Body of pancreas (tissue), 4 donors: ENCODE measurements at regions not wholly inside any gene's neighbourhood (a gene's known extent, or its start where the extent isn't known, plus 50 kb on each side); places are given as distances from the start of the nearest gene placed in this dataset.

Experiments used
- ATAC-seq: fragments of 150-250 bp; one replicate; pipeline ENCODE4 v1.9.1; 2016
- DNase-seq, 4 donors: peaks; one replicate each; pipeline ENCODE4 v3.0.0-alpha.2; 2019
- H3K27ac ChIP-seq, 4 donors: fragments of 200-600 bp; sonication (generic); 1 replicate in 3 of 4; 2 replicates in 1 of 4; pipeline versions ENCODE4 v1.5.1 to v1.6.1; 2016 to 2019; ENCODE audit warnings: mild to moderate bottlenecking in 1 of 4, mixed read lengths in 1 of 4, moderate library complexity in 1 of 4
- H3K27me3 ChIP-seq, 2 donors: fragments of 200-600 bp; sonication (generic); one replicate each; pipeline ENCODE4 v1.6.0; 2016; ENCODE audit warnings: mild to moderate bottlenecking in 1 of 2
- H3K36me3 ChIP-seq, 2 donors: fragments of 200-600 bp; sonication (generic); replicated peaks in 1 of 2; 2 replicates each; pipeline ENCODE4 v1.5.1; 2016; ENCODE audit warnings: low read depth in 2 of 2; ENCODE audit not compliant: insufficient read depth in 1 of 2
- H3K4me1 ChIP-seq: fragments of 200-600 bp; sonication (generic); one replicate; pipeline ENCODE4 v1.6.0; 2016
- H3K4me3 ChIP-seq, 2 donors: fragments of 200-600 bp; sonication (generic); 1 replicate in 1 of 2; 2 replicates in 1 of 2; pipeline ENCODE4 v1.5.1; 2016 to 2019
- H3K9me3 ChIP-seq, 3 donors: fragments of 200-600 bp; sonication (generic); 1 replicate in 2 of 3; 2 replicates in 1 of 3; pipeline ENCODE4 v1.5.1; 2016
- CTCF ChIP-seq, 7 experiments: fragments of 450-650 bp in 4 of 7; fragments of 200-600 bp in 3 of 7; sonication (generic) in 3 of 7; IDR thresholded peaks; one replicate each; pipeline ENCODE4 v1.5.1; 2016 to 2019; ENCODE audit warnings: antibody characterized with exemption in 7 of 7
- POLR2A ChIP-seq, 3 donors: fragments of 450-650 bp; IDR thresholded peaks; one replicate each; pipeline ENCODE4 v1.6.1; 2016; ENCODE audit warnings: antibody characterized with exemption in 3 of 3, mild to moderate bottlenecking in 2 of 3
- WGBS, 2 donors: methylation state at CpG; one replicate each; pipeline ENCODE4 v1.1.5; 2017; 5-methylcytosine and 5-hydroxymethylcytosine counted together
- intact Hi-C: fragments of 100-400 bp; cut with DNase I; formaldehyde crosslinking; loops from one replicate; pipeline ENCODE4 v1.15.1; 2023

GRCh38 chrX:145687707-145688106, 129.9 kb upstream of the SLITRK2 start:
- intact Hi-C loops = no loop called here
- Histone ChIP-seq H3K27me3 (no peaks in the 10 kb centered on the region), H3K36me3 (no peaks in the 10 kb centered on the region), H3K4me3 (no peak overlapping the region), H3K27ac (no peak overlapping the region), H3K9me3 (no peaks in the 10 kb centered on the region), H3K4me1 (no peaks in the 10 kb centered on the region)
- ATAC-seq (no peak), DNase-seq (no peak)
- WGBS, 2 donors = 36 to 37% methylated on average over 1 of the region's 1 CpG
- no peak for TF ChIP-seq CTCF (IDR thresholded peaks at IDR 0.05)
- no peak for TF ChIP-seq POLR2A (IDR thresholded peaks at IDR 0.05)

- TF ChIP-seq POLR2A (IDR thresholded peaks at IDR 0.05) (no peak), CTCF (IDR thresholded peaks at IDR 0.05) (no peak)
- Histone ChIP-seq H3K36me3 (no peaks in the 10 kb centered on the region), H3K27me3 (no peaks in the 10 kb centered on the region), H3K27ac (no peak overlapping the region), H3K4me3 (no peak overlapping the region), H3K4me1 (no peaks in the 10 kb centered on the region), H3K9me3 (no peaks in the 10 kb centered on the region)
- ATAC-seq = no peak
- intact Hi-C loops = no loop called here
- WGBS, 2 donors = 56 to 77% methylated on average over 3 of the region's 3 CpGs
- no peak for DNase-seq
Measured at GRCh38 chrX:145694048-145694447, 123.6 kb upstream of the SLITRK2 start.

GRCh38 chrX:145715641-145716138, 101.9 kb upstream of the SLITRK2 start:
- no peak overlapping the region for H3K27ac ChIP-seq
- H3K4me1 ChIP-seq = no peaks in the 10 kb centered on the region
- H3K27me3 ChIP-seq = no peaks in the 10 kb centered on the region
- ATAC-seq (no peak), DNase-seq (no peak)
- WGBS, 2 donors = 50 to 67% methylated on average over 5 of the region's 5 CpGs
- no peaks in the 10 kb centered on the region for H3K36me3 ChIP-seq
- no peak overlapping the region for H3K4me3 ChIP-seq
- TF ChIP-seq POLR2A (IDR thresholded peaks at IDR 0.05) (no peak), CTCF (IDR thresholded peaks at IDR 0.05) (no peak)
- H3K9me3 ChIP-seq = no peaks in the 10 kb centered on the region
- intact Hi-C loops = no loop called here

GRCh38 chrX:145716226-145716625, 101.4 kb upstream of the SLITRK2 start:
- ATAC-seq = no peak
- no peaks in the 10 kb centered on the region for H3K9me3 ChIP-seq
- 63 to 69% methylated on average over 2 of the region's 2 CpGs for WGBS, 2 donors
- H3K27ac ChIP-seq = no peak overlapping the region
- intact Hi-C loops = no loop called here
- H3K27me3 ChIP-seq = no peaks in the 10 kb centered on the region
- no peaks in the 10 kb centered on the region for H3K36me3 ChIP-seq
- H3K4me3 ChIP-seq = no peak overlapping the region
- TF ChIP-seq CTCF (IDR thresholded peaks at IDR 0.05) = no peak
- no peak for TF ChIP-seq POLR2A (IDR thresholded peaks at IDR 0.05)
- DNase-seq = no peak
- H3K4me1 ChIP-seq = no peaks in the 10 kb centered on the region

GRCh38 chrX:145727476-145727875, 90.2 kb upstream of the SLITRK2 start:
- H3K27me3 ChIP-seq = no peaks in the 10 kb centered on the region
- TF ChIP-seq CTCF (IDR thresholded peaks at IDR 0.05) = no peak
- TF ChIP-seq POLR2A (IDR thresholded peaks at IDR 0.05) = no peak
- no peaks in the 10 kb centered on the region for H3K36me3 ChIP-seq
- intact Hi-C loops = no loop called here
- no peak for DNase-seq
- no peak overlapping the region for H3K4me3 ChIP-seq
- no peak overlapping the region for H3K27ac ChIP-seq
- H3K9me3 ChIP-seq = no peaks in the 10 kb centered on the region
- no peak for ATAC-seq
- no peaks in the 10 kb centered on the region for H3K4me1 ChIP-seq
- WGBS, 2 donors = 39 to 50% methylated on average over 3 to 5 of the region's 5 CpGs
